Mesendoderm (in vitro differentiated cells): ENCODE measurements at regions not wholly inside any gene's neighbourhood (a gene's known extent, or its start where the extent isn't known, plus 50 kb on each side); places are given as distances from the start of the nearest gene placed in this dataset.

ENCODE experiments used
- DNase-seq: peaks from one replicate; pipeline ENCODE4 v3.0.0; 2013
- H2AK5ac ChIP-seq: 2 replicates; pipeline ENCODE4 v1.6.1; 2013; ENCODE audit warnings: low read length, inconsistent platforms
- H2BK120ac ChIP-seq: 2 replicates; pipeline ENCODE4 v1.6.1; 2013; ENCODE audit warnings: low read depth, mild to moderate bottlenecking, low read length, moderate library complexity, mixed read lengths
- H2BK15ac ChIP-seq: replicated peaks from 2 replicates; pipeline ENCODE4 v1.6.1; 2013; ENCODE audit warnings: low read depth, mild to moderate bottlenecking, moderate library complexity
- H2BK5ac ChIP-seq: 2 replicates; pipeline ENCODE4 v1.6.1; 2013; ENCODE audit warnings: low read length, inconsistent platforms
- H3K18ac ChIP-seq: 2 replicates; pipeline ENCODE4 v1.6.1; 2013; ENCODE audit warnings: mild to moderate bottlenecking, low read length, mixed read lengths
- H3K23ac ChIP-seq: one replicate; pipeline ENCODE4 v1.6.1; 2013; ENCODE audit warnings: low read length
- H3K27ac ChIP-seq: 2 replicates; pipeline ENCODE4 v1.5.1; 2013; ENCODE audit warnings: low read depth, mild to moderate bottlenecking, inconsistent platforms, low read length, moderate library complexity
- H3K27me3 ChIP-seq: 2 replicates; pipeline ENCODE4 v1.6.1; 2013; ENCODE audit warnings: low read length, control low read depth, mild to moderate bottlenecking, inconsistent platforms; ENCODE audit not compliant: insufficient read depth, poor library complexity
- H3K36me3 ChIP-seq: 2 replicates; pipeline ENCODE4 v1.6.1; 2013; ENCODE audit warnings: low read length, inconsistent platforms; ENCODE audit not compliant: control insufficient read depth, insufficient read depth
- H3K4ac ChIP-seq: one replicate; pipeline ENCODE4 v1.6.1; 2013; ENCODE audit warnings: low read depth, mild to moderate bottlenecking, low read length, moderate library complexity
- H3K4me1 ChIP-seq: 2 replicates; pipeline ENCODE4 v1.6.1; 2013; ENCODE audit warnings: low read depth, low read length, inconsistent platforms; ENCODE audit not compliant: control insufficient read depth
- H3K4me2 ChIP-seq: 2 replicates; pipeline ENCODE4 v1.6.1; 2013; ENCODE audit warnings: low read length
- H3K4me3 ChIP-seq: 2 replicates; pipeline ENCODE4 v1.5.1; 2013; ENCODE audit warnings: mild to moderate bottlenecking, low read length
- H3K56ac ChIP-seq: one replicate; pipeline ENCODE4 v1.6.1; 2013; ENCODE audit warnings: low read length
- H3K79me1 ChIP-seq: 2 replicates; pipeline ENCODE4 v1.6.1; 2013; ENCODE audit warnings: low read length, inconsistent platforms
- H3K79me2 ChIP-seq: 2 replicates; pipeline ENCODE4 v1.6.1; 2013; ENCODE audit warnings: mild to moderate bottlenecking, low read length; ENCODE audit not compliant: control insufficient read depth, insufficient read depth
- H3K9ac ChIP-seq: 2 replicates; pipeline ENCODE4 v1.6.1; 2013; ENCODE audit warnings: low read length, inconsistent platforms
- H4K5ac ChIP-seq: one replicate; pipeline ENCODE4 v1.6.1; 2013; ENCODE audit warnings: low read length
- H4K8ac ChIP-seq: one replicate; pipeline ENCODE4 v1.6.1; 2013; ENCODE audit warnings: low read depth, mild to moderate bottlenecking, control low read depth, low read length, moderate library complexity
- WGBS: extraction: QIAGEN DNeasy Blood & Tissue Kit; methylation state at CpG from one replicate; pipeline ENCODE4 v1.1.7; 2013; ENCODE audit warnings: low lambda C conversion rate, missing lambda C conversion rate; ENCODE audit not compliant: insufficient coverage; ENCODE audit errors: extremely low coverage; 5-methylcytosine and 5-hydroxymethylcytosine counted together

DNA sequence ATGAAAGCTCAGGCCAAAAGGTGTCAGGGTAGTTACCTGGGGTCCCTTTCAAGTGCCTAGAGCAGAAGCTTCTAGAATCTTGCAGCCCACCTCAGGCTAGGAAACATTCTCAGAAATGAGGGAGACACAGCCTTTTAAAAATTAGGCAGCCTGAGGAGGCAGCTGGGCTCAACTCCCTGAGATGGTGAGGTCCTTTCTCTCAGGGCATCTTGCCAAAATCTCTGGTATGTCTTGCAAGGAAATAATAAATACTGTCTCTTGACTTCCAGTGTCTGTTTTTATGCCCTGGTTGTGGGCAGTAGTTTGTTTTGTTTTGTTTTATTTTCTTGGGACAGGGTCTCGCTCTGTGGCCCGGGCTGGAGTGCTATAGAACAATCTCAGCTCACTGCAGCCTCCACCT lies 100.9 kb upstream of the APC start:
- Histone ChIP-seq H4K8ac (no peak overlapping the region), H3K4me1 (peaks cover 2% of the 10 kb centered on the region), H3K27me3 (no peaks in the 10 kb centered on the region), H3K23ac (no peak overlapping the region), H2AK5ac (no peak overlapping the region), H3K9ac (no peak overlapping the region), H3K27ac (no peak overlapping the region), H3K79me2 (no peaks in the 10 kb centered on the region), H3K18ac (no peak overlapping the region), H2BK5ac (no peak overlapping the region), H2BK15ac (no peak overlapping the region), H3K4me3 (no peak overlapping the region), H3K56ac (no peak overlapping the region), H3K36me3 (no peaks in the 10 kb centered on the region), H3K4me2 (no peak overlapping the region), H3K4ac (no peak overlapping the region), H2BK120ac (no peak overlapping the region), H4K5ac (no peak overlapping the region), H3K79me1 (no peaks in the 10 kb centered on the region)
- no CpG with 5 or more reads among the region's 2 CpGs for WGBS
- no peak for DNase-seq

DNA sequence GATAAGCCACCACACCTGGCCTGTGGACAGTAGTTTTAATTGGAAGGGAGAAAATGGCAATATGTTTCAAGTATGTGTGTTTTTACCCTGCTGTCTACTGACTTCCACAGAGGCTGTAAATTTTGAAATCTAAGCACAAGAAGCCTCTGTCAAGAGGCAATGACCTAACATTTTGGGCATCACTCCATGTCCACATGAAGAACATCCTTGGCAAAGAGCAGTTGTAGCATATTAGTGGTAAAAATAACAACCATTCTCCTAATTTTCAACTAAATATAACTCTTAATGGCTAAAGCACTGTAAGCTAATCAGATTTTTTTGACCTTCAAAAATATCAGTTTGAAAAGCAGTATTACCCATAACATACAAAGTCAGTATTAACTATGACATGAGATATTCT lies 100.3 kb upstream of the APC start:
- H3K9ac ChIP-seq = no peak overlapping the region
- peaks cover 2% of the 10 kb centered on the region for H3K4me1 ChIP-seq
- H3K18ac ChIP-seq = no peak overlapping the region
- H3K27me3 ChIP-seq = no peaks in the 10 kb centered on the region
- H2BK5ac ChIP-seq = no peak overlapping the region
- no peak overlapping the region for H2BK15ac ChIP-seq
- H3K27ac ChIP-seq = no peak overlapping the region
- no peak overlapping the region for H3K23ac ChIP-seq
- no peak for DNase-seq
- H4K8ac ChIP-seq = no peak overlapping the region
- no peaks in the 10 kb centered on the region for H3K79me2 ChIP-seq
- no peak overlapping the region for H3K4me2 ChIP-seq
- H3K79me1 ChIP-seq = no peaks in the 10 kb centered on the region
- no peak overlapping the region for H3K56ac ChIP-seq
- no peak overlapping the region for H3K4ac ChIP-seq
- H2AK5ac ChIP-seq = no peak overlapping the region
- no peak overlapping the region for H3K4me3 ChIP-seq
- H3K36me3 ChIP-seq = no peaks in the 10 kb centered on the region
- H2BK120ac ChIP-seq = no peak overlapping the region
- H4K5ac ChIP-seq = no peak overlapping the region

DNA sequence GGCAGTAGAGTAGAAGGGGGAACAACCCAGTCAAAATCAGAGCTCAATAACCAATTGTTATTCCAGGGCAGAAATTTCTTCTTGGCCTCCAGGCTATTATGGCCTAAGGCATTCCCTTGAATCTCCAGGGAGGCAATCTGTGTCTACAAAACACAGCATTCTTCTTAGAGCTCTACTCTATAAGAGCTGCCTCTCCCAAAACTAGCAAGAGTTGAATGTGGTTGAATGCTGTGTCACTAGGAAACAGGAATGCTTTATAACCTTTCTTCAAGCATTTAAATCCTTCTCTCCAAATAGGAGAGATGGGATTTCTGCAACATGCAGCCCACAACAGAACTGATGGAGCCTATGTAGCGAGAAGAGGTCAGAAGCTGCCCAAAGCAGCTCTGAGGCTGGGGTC lies 97.1 kb upstream of the APC start:
- Histone ChIP-seq H3K18ac (no peak overlapping the region), H3K79me2 (no peaks in the 10 kb centered on the region), H3K4me3 (no peak overlapping the region), H3K79me1 (no peaks in the 10 kb centered on the region), H3K4ac (no peak overlapping the region), H3K27me3 (no peaks in the 10 kb centered on the region), H2AK5ac (no peak overlapping the region), H4K5ac (no peak overlapping the region), H4K8ac (no peak overlapping the region), H3K36me3 (no peaks in the 10 kb centered on the region), H2BK15ac (no peak overlapping the region), H3K4me1 (no peaks in the 10 kb centered on the region), H3K23ac (no peak overlapping the region), H2BK5ac (no peak overlapping the region), H3K56ac (no peak overlapping the region), H2BK120ac (no peak overlapping the region), H3K9ac (no peak overlapping the region), H3K27ac (no peak overlapping the region), H3K4me2 (no peak overlapping the region)
- no CpG with 5 or more reads among the region's 1 CpG for WGBS
- no peak for DNase-seq

DNA sequence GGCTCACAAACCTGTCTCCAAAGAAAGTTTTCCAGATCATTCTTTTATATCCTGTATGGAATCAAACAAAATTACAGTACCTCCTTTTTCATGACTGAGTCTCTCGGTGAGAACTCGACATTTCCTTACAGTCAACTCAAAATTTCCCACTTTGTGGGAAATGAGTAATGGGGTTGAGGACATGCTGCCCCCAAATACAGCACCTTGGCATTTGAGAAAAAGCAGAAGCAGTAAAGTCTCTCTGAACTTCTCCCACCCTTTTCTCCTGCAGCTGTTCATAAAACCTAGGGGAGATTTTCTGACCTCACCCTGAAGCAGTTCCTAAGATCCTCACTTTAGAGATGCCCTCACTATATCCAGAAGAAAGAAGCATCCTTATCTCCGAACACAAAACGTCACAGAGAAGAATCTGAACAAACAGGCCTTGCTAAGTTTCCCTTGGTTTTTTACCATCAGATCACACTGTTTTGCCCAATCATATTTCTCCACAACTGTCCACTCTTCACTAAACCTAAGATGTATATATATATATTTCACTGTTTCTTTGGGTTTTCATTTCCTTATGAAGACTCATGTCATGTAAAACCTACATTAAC lies 96.1 kb upstream of the APC start:
- H3K4me1 ChIP-seq = no peaks in the 10 kb centered on the region

DNA sequence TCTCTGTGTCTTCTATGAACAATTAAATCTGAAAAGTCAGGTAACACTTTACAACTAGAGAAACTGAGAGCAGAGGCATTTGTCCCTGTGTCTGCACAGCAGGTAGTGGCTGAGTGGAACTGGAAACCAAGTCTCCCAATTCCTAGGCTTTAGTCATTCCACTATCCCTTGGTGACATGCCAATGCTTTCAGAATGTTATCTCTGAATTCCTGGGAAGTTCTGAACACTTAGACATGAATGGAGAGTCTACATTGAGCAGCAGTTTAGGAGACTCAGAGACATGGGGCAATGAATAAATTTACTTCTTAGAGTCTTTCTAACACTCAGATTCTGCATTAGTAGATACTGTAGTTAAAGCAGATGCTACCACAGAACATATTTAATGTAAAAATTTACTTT lies 94.8 kb upstream of the APC start:
- no peaks in the 10 kb centered on the region for H3K27me3 ChIP-seq

More for the DNA sequence above, 96.1 kb upstream of the APC start:
- Histone ChIP-seq H3K4ac (no peak overlapping the region), H4K8ac (no peak overlapping the region), H3K27me3 (no peaks in the 10 kb centered on the region), H3K79me2 (no peaks in the 10 kb centered on the region), H3K79me1 (no peaks in the 10 kb centered on the region), H4K5ac (no peak overlapping the region), H3K27ac (no peak overlapping the region), H3K23ac (no peak overlapping the region), H2AK5ac (no peak overlapping the region), H3K36me3 (no peaks in the 10 kb centered on the region), H2BK120ac (no peak overlapping the region), H3K9ac (no peak overlapping the region), H3K18ac (no peak overlapping the region), H2BK15ac (no peak overlapping the region), H3K56ac (no peak overlapping the region), H3K4me3 (no peak overlapping the region), H3K4me2 (no peak overlapping the region), H2BK5ac (no peak overlapping the region)
- DNase-seq = no peak
- no CpG with 5 or more reads among the region's 4 CpGs for WGBS

DNA sequence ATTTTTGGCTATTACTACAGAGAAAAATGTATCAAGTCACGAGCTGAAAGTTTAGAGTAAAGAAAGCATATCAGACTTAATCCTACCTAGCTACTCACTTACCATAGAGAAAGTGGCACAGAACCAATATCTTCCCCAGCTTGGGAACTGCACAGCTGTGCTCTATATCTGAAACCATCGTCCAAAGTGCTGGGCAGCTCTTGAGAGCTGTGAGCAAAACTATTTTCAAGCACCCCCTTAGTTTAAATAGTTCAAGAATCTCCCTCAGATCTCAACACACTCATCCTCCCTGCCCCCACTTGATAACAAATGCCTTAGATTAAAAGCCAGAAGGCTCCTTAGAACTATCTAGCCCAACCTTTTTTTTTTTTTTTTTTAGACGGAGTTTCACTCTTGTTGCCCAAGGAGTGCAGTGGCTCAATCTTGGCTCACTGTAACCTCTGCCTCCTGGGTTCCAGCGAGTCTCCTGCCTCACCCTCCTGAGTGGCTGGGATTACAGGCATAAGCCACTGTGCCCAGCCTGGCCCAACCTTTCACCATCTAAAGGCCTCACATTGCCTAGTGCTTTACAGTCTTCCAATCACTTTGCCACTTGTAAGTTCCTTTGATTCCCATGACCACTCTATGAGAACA lies 94.2 kb upstream of the APC start:
- no peak overlapping the region for H3K56ac ChIP-seq
- no peak overlapping the region for H2AK5ac ChIP-seq
- no peak overlapping the region for H2BK15ac ChIP-seq
- no peak overlapping the region for H2BK120ac ChIP-seq
- H4K8ac ChIP-seq = no peak overlapping the region
- H4K5ac ChIP-seq = no peak overlapping the region
- no peaks in the 10 kb centered on the region for H3K4me1 ChIP-seq
- no peaks in the 10 kb centered on the region for H3K36me3 ChIP-seq
- H3K4me3 ChIP-seq = no peak overlapping the region
- H3K79me2 ChIP-seq = no peaks in the 10 kb centered on the region
- no peak overlapping the region for H3K27ac ChIP-seq
- H3K4me2 ChIP-seq = no peak overlapping the region
- WGBS = no CpG with 5 or more reads among the region's 4 CpGs
- H3K18ac ChIP-seq = no peak overlapping the region
- no peaks in the 10 kb centered on the region for H3K79me1 ChIP-seq
- no peak overlapping the region for H3K4ac ChIP-seq
- no peak overlapping the region for H2BK5ac ChIP-seq
- DNase-seq = peak; percentile 13
- H3K23ac ChIP-seq = no peak overlapping the region
- no peaks in the 10 kb centered on the region for H3K27me3 ChIP-seq
- no peak overlapping the region for H3K9ac ChIP-seq

More for the DNA sequence above, 94.8 kb upstream of the APC start:
- Histone ChIP-seq H3K4me2 (no peak overlapping the region), H3K4me3 (no peak overlapping the region), H2BK5ac (no peak overlapping the region), H3K18ac (no peak overlapping the region), H3K9ac (no peak overlapping the region), H2BK15ac (no peak overlapping the region), H3K23ac (no peak overlapping the region), H3K4me1 (no peaks in the 10 kb centered on the region), H3K79me1 (no peaks in the 10 kb centered on the region), H3K56ac (no peak overlapping the region), H2AK5ac (no peak overlapping the region), H3K4ac (no peak overlapping the region), H3K27ac (no peak overlapping the region), H4K5ac (no peak overlapping the region), H3K36me3 (no peaks in the 10 kb centered on the region), H2BK120ac (no peak overlapping the region), H4K8ac (no peak overlapping the region), H3K79me2 (no peaks in the 10 kb centered on the region)
- peak; percentile 24 for DNase-seq
